ENCODE measurements at regions not wholly inside any gene's neighbourhood (a gene's known extent, or its start where the extent isn't known, plus 50 kb on each side); places are given as distances from the start of the nearest gene placed in this dataset.

DNA sequence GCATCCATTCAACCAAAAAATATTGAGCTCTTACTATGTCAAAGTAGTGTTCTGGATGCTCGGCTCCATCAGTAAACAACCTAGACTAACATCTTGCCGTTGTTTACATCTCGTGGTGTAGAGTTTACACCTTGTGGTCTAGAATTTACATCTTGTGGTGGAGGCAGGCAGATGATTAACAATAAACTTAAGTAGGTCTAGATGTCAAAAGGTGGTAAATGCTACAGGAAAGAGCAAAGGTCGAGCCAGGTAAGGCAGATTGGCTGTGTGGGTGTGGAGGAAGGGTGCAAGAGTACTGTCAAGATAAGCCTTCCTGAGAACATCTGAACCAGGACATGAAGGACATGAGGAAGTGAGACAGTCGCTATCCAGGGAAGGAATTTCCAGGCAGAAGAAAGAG, 88.4 kb upstream of the ESR1 start:
- Mint-ChIP-seq H3K4me1 (peaks cover 11% of the 10 kb centered on the region), H3K27me3 (peaks cover 28% of the 10 kb centered on the region)
- ATAC-seq (replicated peaks) = no peak

DNA sequence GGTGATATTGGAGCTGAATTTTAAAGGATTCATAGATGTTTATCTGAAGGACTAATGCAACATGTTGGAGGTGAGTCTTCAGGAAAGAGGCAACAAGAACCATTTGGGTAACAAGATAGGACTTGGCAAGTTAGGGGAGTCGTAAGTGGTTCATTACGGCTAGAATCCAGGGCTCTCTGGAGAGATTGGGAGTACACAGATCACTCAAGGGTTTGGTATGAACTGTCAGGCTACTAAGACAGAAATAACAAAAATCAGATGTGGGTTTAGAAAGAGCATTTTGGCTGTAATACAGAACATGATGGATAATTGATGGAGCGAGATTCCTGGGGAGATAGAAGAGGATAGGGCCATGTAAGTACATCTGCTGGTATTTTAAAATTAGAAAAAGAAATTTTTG, 86.3 kb upstream of the ESR1 start:
- Mint-ChIP-seq H3K27ac (no peak overlapping the region), H3K4me1 (peaks cover 11% of the 10 kb centered on the region), H3K4me3 (no peak overlapping the region), H3K9me3 (peaks cover 3% of the 10 kb centered on the region), H3K36me3 (ENCODE audit: low read depth) (no peaks in the 10 kb centered on the region), H3K27me3 (peaks cover 26% of the 10 kb centered on the region)
- ATAC-seq (replicated peaks) = no peak

More for the DNA sequence above, 88.4 kb upstream of the ESR1 start:
- Mint-ChIP-seq H3K27ac (no peak overlapping the region), H3K4me3 (no peak overlapping the region), H3K36me3 (ENCODE audit: low read depth) (no peaks in the 10 kb centered on the region), H3K9me3 (peaks cover 14% of the 10 kb centered on the region)

DNA sequence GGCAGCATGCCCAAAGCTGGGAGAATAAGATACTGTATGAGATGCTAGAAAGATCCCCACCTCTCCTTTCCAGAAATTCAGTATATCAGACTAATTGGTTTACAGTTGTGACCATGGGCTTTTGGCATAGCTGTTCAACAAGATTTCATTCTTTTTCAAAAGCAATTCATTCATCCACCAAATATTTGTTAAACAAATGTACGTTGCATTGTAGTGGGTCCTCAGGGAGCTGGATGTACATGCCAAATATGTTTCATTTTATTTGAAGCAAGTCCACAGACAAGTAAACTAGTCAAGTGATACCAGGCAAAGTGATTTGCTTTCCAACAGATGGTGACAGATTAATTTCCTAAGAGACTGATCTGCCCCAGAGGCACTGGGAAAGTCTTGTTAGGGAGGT, 85.8 kb upstream of the ESR1 start:
- no peak overlapping the region for H3K4me3 Mint-ChIP-seq
- H3K9me3 Mint-ChIP-seq = peaks cover 3% of the 10 kb centered on the region
- no peak for ATAC-seq (replicated peaks)
- H3K36me3 Mint-ChIP-seq (ENCODE audit: low read depth) = no peaks in the 10 kb centered on the region
- H3K4me1 Mint-ChIP-seq = peaks cover 11% of the 10 kb centered on the region
- no peak overlapping the region for H3K27ac Mint-ChIP-seq
- H3K27me3 Mint-ChIP-seq = peaks cover 26% of the 10 kb centered on the region

DNA sequence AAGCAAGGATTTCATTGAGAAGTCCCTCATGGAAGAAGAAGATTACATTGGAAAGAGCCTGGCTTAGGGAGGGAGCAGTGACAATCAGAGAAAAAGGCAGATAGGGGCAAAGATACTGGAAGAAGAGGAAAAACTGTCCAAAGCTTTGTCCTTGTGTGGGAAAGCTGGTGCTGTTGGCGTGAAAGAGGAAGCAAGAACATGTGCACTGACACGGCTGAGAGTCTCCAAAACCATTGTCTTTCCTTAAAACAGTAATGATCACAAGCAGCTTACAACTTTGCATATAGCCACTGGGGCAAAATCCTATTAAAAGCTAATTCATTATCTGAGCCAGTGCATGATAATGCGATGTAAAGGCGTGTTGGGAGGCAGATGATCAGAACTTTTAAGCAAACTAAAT, 85.1 kb upstream of the ESR1 start:
- Mint-ChIP-seq H3K27ac (no peak overlapping the region), H3K27me3 (peaks cover 26% of the 10 kb centered on the region), H3K4me3 (no peak overlapping the region), H3K36me3 (ENCODE audit: low read depth) (no peaks in the 10 kb centered on the region), H3K9me3 (peaks cover 3% of the 10 kb centered on the region), H3K4me1 (peaks cover 11% of the 10 kb centered on the region)
- no peak for ATAC-seq (replicated peaks)

DNA sequence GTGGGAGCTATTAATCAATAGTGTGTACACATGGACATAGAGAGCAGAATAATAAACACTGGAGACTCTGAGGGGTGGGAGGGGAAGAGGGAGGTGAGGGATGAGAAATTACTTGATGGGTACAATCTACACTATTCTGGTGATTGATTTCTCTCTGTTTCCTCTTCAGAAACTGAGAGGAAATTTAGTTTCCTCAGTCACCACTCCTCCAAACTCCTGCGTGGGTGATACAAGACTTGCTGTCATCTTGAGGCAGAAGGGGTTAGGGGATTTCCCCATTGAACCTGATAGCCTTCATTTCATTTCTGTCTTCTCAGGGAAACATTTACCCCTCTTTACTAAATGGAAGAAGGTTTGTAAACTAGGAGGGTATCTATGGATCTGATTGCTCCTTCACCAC, 84.3 kb upstream of the ESR1 start:
- Mint-ChIP-seq H3K4me3 (no peak overlapping the region), H3K9me3 (peaks cover 3% of the 10 kb centered on the region), H3K27me3 (peaks cover 26% of the 10 kb centered on the region), H3K4me1 (peaks cover 11% of the 10 kb centered on the region), H3K36me3 (ENCODE audit: low read depth) (no peaks in the 10 kb centered on the region), H3K27ac (no peak overlapping the region)
- ATAC-seq (replicated peaks) = peak; percentile 98

DNA sequence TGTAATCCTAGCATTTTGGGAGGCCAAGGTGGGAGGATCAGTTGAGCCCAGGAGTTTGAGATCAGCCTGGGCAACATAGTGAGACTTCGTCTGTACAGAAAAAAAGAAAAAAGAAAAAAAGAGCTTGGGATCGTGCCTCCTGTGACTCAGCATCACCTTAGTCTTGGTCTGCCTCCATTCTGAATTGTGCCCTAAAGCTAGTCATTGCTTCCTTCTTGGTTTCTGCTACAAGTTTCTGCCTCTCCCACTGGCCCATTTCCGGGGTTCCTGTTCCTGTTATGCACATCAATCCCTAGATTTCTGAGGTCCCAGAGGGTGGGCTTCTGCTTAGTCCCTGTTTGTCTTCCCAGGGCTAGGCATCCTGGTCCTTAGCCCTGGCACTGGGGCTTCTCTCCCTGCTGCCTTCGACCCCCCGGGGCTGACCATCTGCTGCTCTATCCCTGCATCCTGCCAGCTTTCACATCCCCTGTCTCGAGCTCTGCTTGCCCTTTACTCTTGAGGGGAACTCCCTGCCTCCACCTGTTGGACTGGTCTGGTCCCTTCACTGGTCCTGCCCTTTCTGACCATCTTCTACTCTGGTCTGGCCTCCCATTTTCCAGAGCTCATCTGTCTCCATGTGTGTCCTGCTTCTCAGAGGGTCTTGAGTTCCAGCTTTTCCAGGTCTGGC, 77.5 kb upstream of the ESR1 start:
- H3K27ac Mint-ChIP-seq = no peak overlapping the region
- H3K4me3 Mint-ChIP-seq = no peak overlapping the region
- H3K27me3 Mint-ChIP-seq = no peaks in the 10 kb centered on the region
- H3K9me3 Mint-ChIP-seq = peaks cover 7% of the 10 kb centered on the region
- H3K36me3 Mint-ChIP-seq (ENCODE audit: low read depth) = no peaks in the 10 kb centered on the region
- ATAC-seq (replicated peaks) = no peak
- no peaks in the 10 kb centered on the region for H3K4me1 Mint-ChIP-seq

DNA sequence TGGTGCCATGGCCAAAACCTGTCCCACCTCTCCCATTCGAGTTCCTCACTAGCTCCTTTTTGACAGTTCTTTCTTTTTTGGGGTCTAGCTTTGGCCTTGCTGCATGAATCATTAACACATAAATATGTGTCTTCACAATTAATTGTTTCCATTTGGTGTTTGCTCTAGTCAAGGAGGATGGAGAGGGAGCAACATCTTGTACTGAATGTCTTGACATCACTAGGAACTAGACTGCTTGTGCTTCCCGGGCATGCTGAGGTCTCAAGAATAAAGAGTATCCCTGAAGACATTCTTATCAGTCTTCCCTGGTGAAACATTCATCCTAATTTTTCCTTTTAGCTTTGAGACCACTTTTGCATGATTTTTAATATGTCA, 77.0 kb upstream of the ESR1 start:
- Mint-ChIP-seq H3K4me3 (no peak overlapping the region), H3K9me3 (peaks cover 7% of the 10 kb centered on the region), H3K27ac (no peak overlapping the region), H3K36me3 (ENCODE audit: low read depth) (no peaks in the 10 kb centered on the region), H3K27me3 (no peaks in the 10 kb centered on the region), H3K4me1 (no peaks in the 10 kb centered on the region)
- ATAC-seq (replicated peaks) = no peak

DNA sequence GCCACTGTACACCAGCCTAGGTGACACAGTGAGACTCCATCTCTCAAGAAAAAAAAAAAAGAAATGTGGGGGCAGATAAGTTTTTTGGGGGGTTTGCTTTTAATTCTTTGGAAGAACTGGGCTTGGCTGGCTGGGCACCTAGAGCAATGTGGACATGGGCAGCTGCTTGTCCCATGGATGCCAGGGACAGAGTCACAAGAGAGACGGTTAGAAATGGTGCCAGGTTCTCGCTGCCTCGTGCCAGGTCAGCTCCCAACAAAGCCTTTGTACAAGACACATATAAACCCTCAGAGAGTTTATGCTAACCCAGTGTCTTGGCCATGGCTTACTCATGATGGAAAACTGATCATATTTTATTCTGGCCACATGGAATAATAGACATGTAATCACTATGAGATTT, 76.2 kb upstream of the ESR1 start:
- Mint-ChIP-seq H3K4me1 (no peaks in the 10 kb centered on the region), H3K27me3 (no peaks in the 10 kb centered on the region), H3K4me3 (no peak overlapping the region), H3K36me3 (ENCODE audit: low read depth) (no peaks in the 10 kb centered on the region), H3K9me3 (peaks cover 7% of the 10 kb centered on the region), H3K27ac (no peak overlapping the region)
- no peak for ATAC-seq (replicated peaks)

DNA sequence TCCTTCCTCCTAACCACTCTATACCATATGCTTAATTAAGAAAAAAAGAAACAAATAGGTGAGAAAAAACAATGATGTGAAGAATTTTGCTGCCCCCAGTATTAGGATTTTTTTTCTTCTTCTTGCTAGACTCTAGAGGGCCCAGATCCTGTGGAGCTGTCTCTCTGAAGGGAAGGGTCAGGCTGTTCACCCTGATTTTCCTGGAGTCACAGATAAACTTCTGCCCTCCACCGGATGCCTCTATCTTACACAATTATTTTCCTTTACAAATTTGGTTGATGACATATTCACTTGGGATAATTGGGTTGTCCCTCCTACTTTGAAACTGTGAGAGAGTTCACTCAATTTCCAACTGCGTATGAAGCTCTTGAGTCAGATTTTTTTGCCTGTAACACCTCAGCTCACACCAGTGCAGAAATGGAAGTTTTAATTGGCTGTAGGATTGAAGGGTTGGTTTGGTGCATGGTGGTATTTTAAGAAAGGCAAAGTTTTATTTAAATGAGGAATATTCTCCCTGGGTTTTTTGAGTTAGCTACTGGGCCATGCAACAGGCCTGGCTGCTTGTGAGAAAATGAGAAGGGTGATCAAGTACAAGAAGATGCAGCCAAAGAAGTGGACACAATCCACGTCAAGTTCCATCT, 73.7 kb upstream of the ESR1 start:
- peaks cover 7% of the 10 kb centered on the region for H3K9me3 Mint-ChIP-seq
- ATAC-seq (replicated peaks) = no peak
- no peaks in the 10 kb centered on the region for H3K4me1 Mint-ChIP-seq
- no peak overlapping the region for H3K4me3 Mint-ChIP-seq
- H3K27ac Mint-ChIP-seq = no peak overlapping the region
- H3K36me3 Mint-ChIP-seq (ENCODE audit: low read depth) = no peaks in the 10 kb centered on the region
- H3K27me3 Mint-ChIP-seq = no peaks in the 10 kb centered on the region

DNA sequence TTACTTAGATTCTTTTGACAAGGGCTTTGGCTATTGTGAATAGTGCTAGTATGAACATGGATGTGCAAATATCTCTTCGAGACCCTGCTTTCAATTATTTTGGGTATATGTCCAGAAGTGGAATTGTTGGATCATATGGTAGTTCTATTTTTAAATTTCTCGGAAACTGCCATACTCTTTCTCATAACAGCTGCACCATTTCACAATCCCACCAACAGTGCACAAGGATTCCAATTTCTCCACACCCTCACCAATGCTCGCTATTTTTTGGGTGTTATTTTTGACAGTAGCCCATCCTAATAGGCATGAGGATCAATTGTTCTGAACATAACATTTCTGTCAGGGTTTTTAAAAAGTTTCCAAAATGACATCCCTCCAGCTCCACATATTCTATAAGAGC, 69.2 kb upstream of the ESR1 start:
- no peak for ATAC-seq (replicated peaks)
- H3K27me3 Mint-ChIP-seq = peaks cover 11% of the 10 kb centered on the region
- H3K4me1 Mint-ChIP-seq = no peaks in the 10 kb centered on the region
- no peak overlapping the region for H3K4me3 Mint-ChIP-seq
- no peaks in the 10 kb centered on the region for H3K36me3 Mint-ChIP-seq (ENCODE audit: low read depth)
- no peak overlapping the region for H3K27ac Mint-ChIP-seq
- no peaks in the 10 kb centered on the region for H3K9me3 Mint-ChIP-seq

DNA sequence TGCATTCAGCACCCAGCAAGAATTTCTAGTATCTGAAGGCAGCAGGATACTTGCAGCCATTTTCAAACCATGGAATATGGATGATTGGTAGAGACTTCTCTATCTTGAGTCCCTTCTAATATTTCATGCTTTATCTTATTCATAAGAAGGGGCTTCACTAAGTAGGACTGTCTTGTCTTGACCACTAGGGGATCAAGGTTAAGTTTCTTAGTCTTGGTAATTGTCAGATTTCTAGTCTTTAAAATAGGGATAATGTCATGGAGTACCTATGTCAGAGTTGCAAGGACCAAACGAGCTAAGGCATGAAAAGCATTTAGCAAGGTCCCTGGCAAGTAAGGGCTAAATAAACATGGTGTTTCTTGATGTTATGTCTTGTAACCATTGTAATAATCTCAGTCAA, 68.5 kb upstream of the ESR1 start:
- Mint-ChIP-seq H3K27me3 (peaks cover 14% of the 10 kb centered on the region), H3K4me3 (no peak overlapping the region), H3K36me3 (ENCODE audit: low read depth) (no peaks in the 10 kb centered on the region), H3K4me1 (no peaks in the 10 kb centered on the region), H3K27ac (no peak overlapping the region), H3K9me3 (no peaks in the 10 kb centered on the region)
- no peak for ATAC-seq (replicated peaks)

DNA sequence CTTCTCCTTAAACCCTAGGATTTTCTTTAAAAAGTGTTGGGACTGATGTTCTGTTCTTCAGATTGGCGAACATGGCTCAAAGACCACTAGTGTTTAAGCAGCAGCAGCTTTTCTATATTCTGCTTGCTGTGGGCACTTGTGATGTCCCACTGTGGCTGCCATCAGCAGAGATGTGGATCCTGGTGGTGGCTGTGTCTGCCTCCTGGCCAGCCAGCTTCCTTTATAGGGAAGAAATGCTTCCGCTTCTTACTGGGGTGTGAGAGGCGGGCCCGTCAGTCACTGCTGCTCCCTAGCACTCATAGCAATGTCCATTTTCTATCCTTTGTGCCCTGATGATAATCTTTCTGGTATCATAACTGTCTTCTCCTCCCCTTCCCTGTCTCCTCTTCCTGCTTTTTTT, 66.7 kb upstream of the ESR1 start:
- peaks cover 1% of the 10 kb centered on the region for H3K9me3 Mint-ChIP-seq
- H3K27me3 Mint-ChIP-seq = peaks cover 19% of the 10 kb centered on the region
- H3K4me3 Mint-ChIP-seq = no peak overlapping the region
- H3K4me1 Mint-ChIP-seq = no peaks in the 10 kb centered on the region
- no peak for ATAC-seq (replicated peaks)
- no peaks in the 10 kb centered on the region for H3K36me3 Mint-ChIP-seq (ENCODE audit: low read depth)
- no peak overlapping the region for H3K27ac Mint-ChIP-seq

DNA sequence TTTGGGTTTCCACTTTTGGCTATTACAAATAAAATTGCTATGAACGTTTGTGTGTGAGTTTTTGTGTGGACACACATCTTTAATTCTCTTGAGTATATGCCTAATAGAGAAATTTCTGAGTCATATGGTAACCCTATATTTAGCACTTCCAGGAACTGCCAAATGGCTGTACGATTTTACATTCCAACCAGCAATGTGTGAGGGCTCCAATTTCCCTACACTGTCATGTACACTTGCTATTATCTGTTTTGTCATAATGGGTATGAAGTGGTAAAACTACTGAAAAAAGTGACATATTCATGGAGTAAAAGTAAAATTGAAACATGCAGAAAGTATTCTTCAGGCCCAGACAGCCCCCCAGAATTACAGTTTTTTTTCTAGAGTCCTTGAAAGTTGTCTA, 59.6 kb upstream of the ESR1 start:
- Mint-ChIP-seq H3K4me1 (no peaks in the 10 kb centered on the region), H3K9me3 (peaks cover 4% of the 10 kb centered on the region)

DNA sequence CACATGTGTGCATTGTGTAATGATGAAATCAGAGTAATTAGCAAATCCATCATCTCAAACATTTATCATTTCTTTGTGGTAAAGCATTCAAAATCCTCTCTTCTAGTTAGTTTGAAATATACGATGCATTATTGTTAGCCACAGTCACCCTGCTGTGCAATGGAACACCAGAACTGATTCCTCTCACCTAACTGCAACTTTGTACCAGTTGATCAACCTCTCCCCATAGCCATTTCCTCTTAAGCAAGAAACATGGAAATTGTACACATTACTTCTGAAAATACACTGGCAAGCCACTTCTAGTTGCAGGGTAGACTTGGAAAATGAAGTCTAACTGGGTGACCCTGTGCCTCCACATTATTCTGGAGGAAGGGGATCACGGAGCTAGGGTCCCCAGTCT, 58.1 kb upstream of the ESR1 start:
- H3K36me3 Mint-ChIP-seq (ENCODE audit: low read depth) = no peaks in the 10 kb centered on the region
- H3K9me3 Mint-ChIP-seq = peaks cover 4% of the 10 kb centered on the region
- H3K4me3 Mint-ChIP-seq = no peak overlapping the region
- H3K27me3 Mint-ChIP-seq = peaks cover 7% of the 10 kb centered on the region
- H3K27ac Mint-ChIP-seq = no peak overlapping the region
- ATAC-seq (replicated peaks) = no peak
- H3K4me1 Mint-ChIP-seq = no peaks in the 10 kb centered on the region

More for the DNA sequence above, 59.6 kb upstream of the ESR1 start:
- H3K36me3 Mint-ChIP-seq (ENCODE audit: low read depth) = no peaks in the 10 kb centered on the region
- H3K4me3 Mint-ChIP-seq = no peak overlapping the region
- peaks cover 10% of the 10 kb centered on the region for H3K27me3 Mint-ChIP-seq
- ATAC-seq (replicated peaks) = no peak
- no peak overlapping the region for H3K27ac Mint-ChIP-seq

DNA sequence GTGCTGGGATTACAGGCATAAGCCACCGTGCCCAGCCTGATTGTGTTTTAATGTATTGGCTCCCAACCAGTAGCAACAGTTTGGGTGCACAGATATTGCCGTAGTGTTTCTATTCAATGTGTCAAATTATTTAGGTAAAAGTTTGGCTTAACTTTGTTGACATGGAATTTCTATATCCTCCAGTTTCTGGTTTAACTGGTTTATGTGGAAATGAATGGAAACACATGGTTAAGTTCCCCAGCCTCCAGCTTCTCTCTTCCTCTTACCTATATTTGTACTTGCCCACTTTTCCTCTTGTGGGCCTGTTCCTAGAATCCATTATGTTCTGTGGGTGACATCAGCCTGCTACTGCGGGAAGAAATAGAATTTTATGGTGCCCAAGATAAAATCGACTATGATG, 53.9 kb upstream of the ESR1 start:
- no peaks in the 10 kb centered on the region for H3K36me3 Mint-ChIP-seq (ENCODE audit: low read depth)
- no peak overlapping the region for H3K27ac Mint-ChIP-seq
- H3K27me3 Mint-ChIP-seq = peaks cover 3% of the 10 kb centered on the region
- H3K9me3 Mint-ChIP-seq = no peaks in the 10 kb centered on the region
- H3K4me3 Mint-ChIP-seq = no peak overlapping the region
- ATAC-seq (replicated peaks) = no peak
- H3K4me1 Mint-ChIP-seq = peaks cover 13% of the 10 kb centered on the region
